ENCODE measurements at regions not wholly inside any gene's neighbourhood (a gene's known extent, or its start where the extent isn't known, plus 50 kb on each side); places are given as distances from the start of the nearest gene placed in this dataset.
A peak's percentile ranks its signal among the peaks of the same experiment; 100 is the strongest.

GRCh38 chr6:156413154-156413553, 364.0 kb upstream of the ARID1B start:
- WGBS, 2 donors (ENCODE audit: low coverage in 1 of 2): 74 to 78% methylated on average over 2 of the region's 2 CpGs
- TF ChIP-seq POLR2AphosphoS5 (IDR thresholded peaks at IDR 0.05) (no peak), POLR2A (IDR thresholded peaks at IDR 0.05) (no peak), EP300 (IDR thresholded peaks at IDR 0.05; ENCODE audit: low read depth) (no peak)
- TF ChIP-seq, protein P1, sequence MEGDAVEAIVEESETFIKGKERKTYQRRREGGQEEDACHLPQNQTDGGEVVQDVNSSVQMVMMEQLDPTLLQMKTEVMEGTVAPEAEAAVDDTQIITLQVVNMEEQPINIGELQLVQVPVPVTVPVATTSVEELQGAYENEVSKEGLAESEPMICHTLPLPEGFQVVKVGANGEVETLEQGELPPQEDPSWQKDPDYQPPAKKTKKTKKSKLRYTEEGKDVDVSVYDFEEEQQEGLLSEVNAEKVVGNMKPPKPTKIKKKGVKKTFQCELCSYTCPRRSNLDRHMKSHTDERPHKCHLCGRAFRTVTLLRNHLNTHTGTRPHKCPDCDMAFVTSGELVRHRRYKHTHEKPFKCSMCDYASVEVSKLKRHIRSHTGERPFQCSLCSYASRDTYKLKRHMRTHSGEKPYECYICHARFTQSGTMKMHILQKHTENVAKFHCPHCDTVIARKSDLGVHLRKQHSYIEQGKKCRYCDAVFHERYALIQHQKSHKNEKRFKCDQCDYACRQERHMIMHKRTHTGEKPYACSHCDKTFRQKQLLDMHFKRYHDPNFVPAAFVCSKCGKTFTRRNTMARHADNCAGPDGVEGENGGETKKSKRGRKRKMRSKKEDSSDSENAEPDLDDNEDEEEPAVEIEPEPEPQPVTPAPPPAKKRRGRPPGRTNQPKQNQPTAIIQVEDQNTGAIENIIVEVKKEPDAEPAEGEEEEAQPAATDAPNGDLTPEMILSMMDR (IDR thresholded peaks at IDR 0.05): no peak
- Histone ChIP-seq H3K9me3 (no peaks in the 10 kb centered on the region), H3K27ac (no peak overlapping the region), H3K27me3 (no peaks in the 10 kb centered on the region), H3K36me3 (no peaks in the 10 kb centered on the region), H3K4me3 (no peak overlapping the region), H3K4me1 (peaks cover 0 to 1% (median 0%) of the 10 kb centered on the region in 4 donors)
- intact Hi-C loops (cut with DNase I; ENCODE audit: low total_unique reads): no loop called here
- in situ Hi-C loops (cut with MboI; ENCODE audit: low pct_ligation_motif_present in 1 of 4, low pct_unique_long_range_greater_than_20kb in 1 of 4, low sequenced_read_pairs in 3 of 4): no loop called here
- no peak for DNase-seq

DNA sequence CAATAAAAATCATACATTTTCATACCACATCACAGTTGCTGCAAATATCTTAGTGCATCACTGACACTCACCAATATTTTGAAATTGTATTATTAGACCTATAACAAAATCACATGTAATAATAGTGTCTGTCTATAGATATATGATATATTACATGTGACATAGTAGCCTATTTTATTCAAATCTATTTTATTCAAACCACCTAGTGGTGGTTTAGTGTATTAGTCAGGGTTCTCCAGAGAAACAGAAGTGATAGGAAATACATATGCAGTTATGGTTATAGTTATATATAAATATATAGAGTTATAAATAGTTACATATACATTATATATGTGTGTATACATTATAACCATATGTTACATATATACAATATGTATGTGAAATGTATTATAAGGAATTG, 366.5 kb upstream of the ARID1B start:
- Histone ChIP-seq H3K27me3 (no peaks in the 10 kb centered on the region), H3K4me1 (no peaks in the 10 kb centered on the region), H3K9me3 (no peaks in the 10 kb centered on the region), H3K36me3 (no peaks in the 10 kb centered on the region), H3K27ac (no peak overlapping the region), H3K4me3 (no peak overlapping the region)
- intact Hi-C loops (cut with DNase I; ENCODE audit: low total_unique reads): no loop called here
- no peak for TF ChIP-seq EP300 (IDR thresholded peaks at IDR 0.05; ENCODE audit: low read depth)
- TF ChIP-seq, protein P1 (IDR thresholded peaks at IDR 0.05): peak in 2 of 5 experiments; percentile 17 to 33
- DNase-seq: no peak
- in situ Hi-C loops (cut with MboI; ENCODE audit: low pct_ligation_motif_present in 1 of 4, low pct_unique_long_range_greater_than_20kb in 1 of 4, low sequenced_read_pairs in 3 of 4): no loop called here

DNA sequence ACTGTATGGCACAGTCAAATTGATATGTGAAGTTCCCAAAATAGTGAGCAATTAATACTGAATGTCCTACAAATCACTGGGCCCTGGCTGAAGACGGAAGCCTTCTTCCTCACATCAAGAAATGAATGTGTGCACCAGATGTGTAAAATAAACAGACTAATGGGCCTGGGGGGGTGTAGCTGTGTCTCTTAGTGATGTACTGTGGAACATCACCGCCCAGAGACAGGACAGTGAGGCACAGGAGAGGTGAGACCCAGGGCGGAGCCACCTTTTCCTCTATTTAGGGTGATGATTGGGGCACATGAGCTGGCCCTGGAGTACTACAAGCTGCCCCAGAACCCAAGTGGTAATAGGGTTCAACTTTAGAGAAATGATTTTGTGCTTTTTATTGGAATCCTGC, 368.5 kb upstream of the ARID1B start:
- TF ChIP-seq POLR2AphosphoS5 (IDR thresholded peaks at IDR 0.05) (no peak), EP300 (IDR thresholded peaks at IDR 0.05; ENCODE audit: low read depth) (no peak), POLR2A (IDR thresholded peaks at IDR 0.05) (no peak)
- TF ChIP-seq, protein P1 (IDR thresholded peaks at IDR 0.05): no peak
- Histone ChIP-seq H3K4me3 (no peak overlapping the region), H3K9me3 (no peaks in the 10 kb centered on the region), H3K36me3 (no peaks in the 10 kb centered on the region), H3K27me3 (no peaks in the 10 kb centered on the region), H3K4me1 (no peaks in the 10 kb centered on the region), H3K27ac (no peak overlapping the region)
- intact Hi-C loops (cut with DNase I; ENCODE audit: low total_unique reads) (no loop called here), in situ Hi-C loops (cut with MboI; ENCODE audit: low pct_ligation_motif_present in 1 of 4, low pct_unique_long_range_greater_than_20kb in 1 of 4, low sequenced_read_pairs in 3 of 4) (no loop called here)
- DNase-seq: no peak
- WGBS, 2 donors (ENCODE audit: low coverage in 1 of 2): 87% methylated on average over 3 of the region's 3 CpGs; no CpG with 5 or more reads in 1 of the 2 donors

GRCh38 chr6:156407334-156407733, 369.8 kb upstream of the ARID1B start:
- no peaks in the 10 kb centered on the region for H3K9me3 ChIP-seq
- intact Hi-C loops (cut with DNase I; ENCODE audit: low total_unique reads) (no loop called here), in situ Hi-C loops (cut with MboI; ENCODE audit: low pct_ligation_motif_present in 1 of 4, low pct_unique_long_range_greater_than_20kb in 1 of 4, low sequenced_read_pairs in 3 of 4) (no loop called here)
- 84 to 88% methylated on average over 2 to 3 of the region's 3 CpGs for WGBS, 2 donors (ENCODE audit: low coverage in 1 of 2)
- H3K27ac ChIP-seq: no peak overlapping the region
- H3K36me3 ChIP-seq: no peaks in the 10 kb centered on the region
- DNase-seq: no peak
- H3K4me3 ChIP-seq: no peak overlapping the region
- H3K27me3 ChIP-seq: no peaks in the 10 kb centered on the region
- TF ChIP-seq POLR2AphosphoS5 (IDR thresholded peaks at IDR 0.05): no peak
- no peak for TF ChIP-seq EP300 (IDR thresholded peaks at IDR 0.05; ENCODE audit: low read depth)
- no peak for TF ChIP-seq POLR2A (IDR thresholded peaks at IDR 0.05)
- TF ChIP-seq, protein P1 (IDR thresholded peaks at IDR 0.05): no peak
- H3K4me1 ChIP-seq: no peaks in the 10 kb centered on the region
